OCI-LY1 (cell line): ENCODE measurements at regions not wholly inside any gene's neighbourhood (a gene's known extent, or its start where the extent isn't known, plus 50 kb on each side); places are given as distances from the start of the nearest gene placed in this dataset.

ENCODE experiments used
- H2AFZ ChIP-seq: fragments of 200-600 bp; sonication (generic), shearing (Covaris generic); 2 replicates; pipeline ENCODE4 v1.6.0; 2014; ENCODE audit warnings: antibody characterized with exemption, mild to moderate bottlenecking, low read length
- H3F3A ChIP-seq: fragments of 200-600 bp; sonication (generic), shearing (Covaris generic); 2 replicates; pipeline ENCODE4 v1.6.0; 2014; ENCODE audit warnings: mild to moderate bottlenecking, antibody characterized with exemption, low read length, moderate library complexity; ENCODE audit not compliant: insufficient read depth
- H3K27ac ChIP-seq: fragments of 200-600 bp; sonication (generic); 2 replicates; pipeline ENCODE4 v1.5.1; 2014; ENCODE audit warnings: low read length, mixed run types, mild to moderate bottlenecking, low read depth; ENCODE audit not compliant: poor library complexity, severe bottlenecking
- H3K27me3 ChIP-seq: fragments of 200-600 bp; sonication (generic); 2 replicates; pipeline ENCODE4 v1.6.0; 2014; ENCODE audit warnings: antibody characterized with exemption, mild to moderate bottlenecking, low read length, moderate library complexity; ENCODE audit not compliant: insufficient read depth
- H3K36me3 ChIP-seq: fragments of 200-600 bp; sonication (generic); 2 replicates; pipeline ENCODE4 v1.6.1; 2014; ENCODE audit warnings: mild to moderate bottlenecking, antibody characterized with exemption, low read length, moderate library complexity, mixed read lengths; ENCODE audit not compliant: insufficient read depth
- H3K4me1 ChIP-seq: fragments of 200-600 bp; sonication (generic); 2 replicates; pipeline ENCODE4 v1.5.1; 2014; ENCODE audit warnings: mild to moderate bottlenecking, low read length, moderate library complexity; ENCODE audit not compliant: insufficient read depth, severe bottlenecking
- H3K4me2 ChIP-seq: fragments of 200-600 bp; sonication (generic), shearing (Covaris generic); 2 replicates; pipeline ENCODE4 v1.6.1; 2014; ENCODE audit warnings: low read length
- H3K4me3 ChIP-seq: fragments of 200-600 bp; sonication (generic); 2 replicates; pipeline ENCODE4 v1.5.1; 2014; ENCODE audit warnings: low read length, low read depth, mild to moderate bottlenecking, mixed read lengths; ENCODE audit not compliant: poor library complexity, severe bottlenecking
- H3K79me2 ChIP-seq: fragments of 200-600 bp; shearing (Covaris generic); 2 replicates; pipeline ENCODE4 v1.6.1; 2016; ENCODE audit warnings: mixed run types, low read length, mixed read lengths; ENCODE audit not compliant: insufficient read depth
- H3K9ac ChIP-seq: fragments of 200-600 bp; sonication (generic), shearing (Covaris generic); 2 replicates; pipeline ENCODE4 v1.6.1; 2014; ENCODE audit warnings: mild to moderate bottlenecking, low read length, mixed read lengths
- H3K9me2 ChIP-seq: fragments of 200-600 bp; sonication (generic), shearing (Covaris generic); 2 replicates; pipeline ENCODE4 v1.6.1; 2014; ENCODE audit warnings: low read depth, mild to moderate bottlenecking, low read length, mixed read lengths
- H3K9me3 ChIP-seq: fragments of 200-600 bp; shearing (Covaris generic); 2 replicates; pipeline ENCODE4 v1.6.1; 2014; ENCODE audit warnings: low read length, mixed read lengths
- H4K20me1 ChIP-seq: fragments of 200-600 bp; sonication (generic), shearing (Covaris generic); 2 replicates; pipeline ENCODE4 v1.6.0; 2016; ENCODE audit warnings: mild to moderate bottlenecking, low read length; ENCODE audit not compliant: insufficient read depth
- EZH2 ChIP-seq: fragments of 200-600 bp; sonication (generic), shearing (Covaris generic); IDR thresholded peaks from 2 replicates; pipeline ENCODE4 v1.8.0; 2017; ENCODE audit warnings: borderline replicate concordance, mixed run types, mild to moderate bottlenecking, antibody characterized with exemption, low read length, moderate library complexity, mixed read lengths
- TF ChIP-seq, protein P1 (sequence below): fragments of 200-600 bp; sonication (generic), shearing (Covaris generic); IDR thresholded peaks from 2 replicates; pipeline ENCODE4 v1.5.1; 2017; ENCODE audit warnings: mild to moderate bottlenecking, antibody characterized with exemption, low read length, moderate library complexity, mixed read lengths

DNA sequence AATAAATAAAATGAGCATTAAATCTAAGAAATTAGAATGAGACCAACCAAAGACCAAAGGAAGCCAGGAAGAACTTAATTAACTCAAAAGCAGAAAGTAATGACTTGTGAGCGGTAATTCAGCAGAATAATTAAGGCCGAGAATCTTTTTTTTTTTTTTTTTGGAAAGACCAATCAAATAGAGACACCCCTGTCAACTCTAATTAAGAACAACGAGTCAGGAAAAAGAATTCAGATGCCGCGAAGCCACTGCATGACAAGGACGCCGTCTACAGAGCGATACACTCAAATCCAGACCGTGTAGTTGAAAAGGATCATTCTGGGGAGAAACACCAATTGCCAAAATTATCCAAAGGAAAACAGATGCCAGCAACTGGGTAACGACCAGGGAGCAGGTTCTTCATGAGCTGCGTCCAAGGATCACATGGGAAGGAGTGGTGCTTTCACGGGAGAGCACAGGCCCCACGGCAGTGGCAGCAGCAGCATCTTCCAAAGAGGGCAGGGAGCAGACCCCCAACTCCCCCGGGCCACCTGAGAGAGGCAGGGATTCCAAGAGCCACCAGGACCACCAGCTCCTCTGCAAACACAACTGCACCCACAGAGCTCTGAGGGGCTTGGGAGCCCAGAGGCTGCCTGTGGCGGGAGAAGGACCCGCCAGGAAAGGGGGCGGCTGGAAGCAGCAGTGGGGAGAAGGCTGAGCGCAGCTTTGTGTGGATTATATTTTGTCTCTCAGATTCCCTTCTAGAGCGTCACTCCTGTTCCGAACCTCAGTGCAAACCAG lies 469.8 kb downstream of the BRD1 start:
- Histone ChIP-seq H3F3A (no peaks in the 10 kb centered on the region), H3K9me3 (no peaks in the 10 kb centered on the region), H3K4me3 (no peak overlapping the region), H2AFZ (no peak overlapping the region), H3K27ac (no peak overlapping the region), H3K9me2 (no peaks in the 10 kb centered on the region), H3K9ac (no peak overlapping the region), H4K20me1 (no peaks in the 10 kb centered on the region), H3K27me3 (no peaks in the 10 kb centered on the region; the same call in 1 of the 2 replicates), H3K4me2 (no peak overlapping the region), H3K36me3 (no peaks in the 10 kb centered on the region), H3K79me2 (no peaks in the 10 kb centered on the region), H3K4me1 (no peaks in the 10 kb centered on the region)
- no peak for TF ChIP-seq EZH2
- TF ChIP-seq, protein P1, sequence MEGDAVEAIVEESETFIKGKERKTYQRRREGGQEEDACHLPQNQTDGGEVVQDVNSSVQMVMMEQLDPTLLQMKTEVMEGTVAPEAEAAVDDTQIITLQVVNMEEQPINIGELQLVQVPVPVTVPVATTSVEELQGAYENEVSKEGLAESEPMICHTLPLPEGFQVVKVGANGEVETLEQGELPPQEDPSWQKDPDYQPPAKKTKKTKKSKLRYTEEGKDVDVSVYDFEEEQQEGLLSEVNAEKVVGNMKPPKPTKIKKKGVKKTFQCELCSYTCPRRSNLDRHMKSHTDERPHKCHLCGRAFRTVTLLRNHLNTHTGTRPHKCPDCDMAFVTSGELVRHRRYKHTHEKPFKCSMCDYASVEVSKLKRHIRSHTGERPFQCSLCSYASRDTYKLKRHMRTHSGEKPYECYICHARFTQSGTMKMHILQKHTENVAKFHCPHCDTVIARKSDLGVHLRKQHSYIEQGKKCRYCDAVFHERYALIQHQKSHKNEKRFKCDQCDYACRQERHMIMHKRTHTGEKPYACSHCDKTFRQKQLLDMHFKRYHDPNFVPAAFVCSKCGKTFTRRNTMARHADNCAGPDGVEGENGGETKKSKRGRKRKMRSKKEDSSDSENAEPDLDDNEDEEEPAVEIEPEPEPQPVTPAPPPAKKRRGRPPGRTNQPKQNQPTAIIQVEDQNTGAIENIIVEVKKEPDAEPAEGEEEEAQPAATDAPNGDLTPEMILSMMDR = no peak

GRCh38 chr22:49356428-49356827 lies 471.2 kb downstream of the BRD1 start:
- no peaks in the 10 kb centered on the region for H3K9me3 ChIP-seq
- peaks cover 4% of the 10 kb centered on the region for H3K4me1 ChIP-seq
- H3K27ac ChIP-seq = no peak overlapping the region
- no peak for TF ChIP-seq EZH2
- TF ChIP-seq, protein P1 = no peak
- no peaks in the 10 kb centered on the region for H3K36me3 ChIP-seq
- no peak overlapping the region for H3K4me2 ChIP-seq
- no peak overlapping the region for H3K4me3 ChIP-seq
- H3K9me2 ChIP-seq = no peaks in the 10 kb centered on the region
- H3K79me2 ChIP-seq = no peaks in the 10 kb centered on the region
- no peak overlapping the region for H3K9ac ChIP-seq
- H4K20me1 ChIP-seq = no peaks in the 10 kb centered on the region
- H3K27me3 ChIP-seq = no peaks in the 10 kb centered on the region; the same call in 1 of the 2 replicates
- no peaks in the 10 kb centered on the region for H3F3A ChIP-seq
- no peak overlapping the region for H2AFZ ChIP-seq

DNA sequence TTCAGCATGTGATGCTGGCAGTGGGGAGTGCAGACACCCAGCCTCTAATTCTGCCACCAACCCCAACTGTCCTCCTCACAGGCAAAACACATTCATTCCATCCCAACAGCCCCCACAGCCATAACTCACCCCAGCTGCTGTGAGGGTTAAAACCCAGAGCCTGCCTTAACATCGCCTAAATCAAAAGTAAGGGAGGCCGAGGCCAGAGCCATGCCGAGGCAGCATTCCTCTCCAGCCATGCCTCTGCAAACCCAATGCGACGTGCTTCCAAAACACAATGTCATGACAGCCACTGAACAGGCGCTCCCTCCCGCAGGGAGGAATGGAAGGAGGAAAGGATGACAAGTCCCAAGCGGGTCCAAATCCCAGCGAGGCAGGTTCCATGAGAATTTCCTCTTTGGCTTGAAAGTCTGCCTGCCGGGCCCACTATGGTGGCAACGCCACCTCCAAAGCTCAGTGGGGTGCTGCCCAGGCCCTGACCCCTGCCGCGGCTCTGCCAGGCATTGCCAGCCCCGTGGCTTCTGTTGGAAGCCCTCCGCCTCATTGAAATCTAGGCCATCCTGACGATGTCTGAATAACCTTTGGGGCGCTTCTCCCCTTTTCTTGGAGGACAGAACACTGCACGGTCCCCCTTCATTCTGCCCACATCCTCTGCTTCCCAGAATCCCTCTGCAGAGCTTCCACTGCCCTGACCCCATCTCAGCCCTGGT lies 472.3 kb downstream of the BRD1 start:
- Histone ChIP-seq H3K4me2 (no peak overlapping the region), H3K4me3 (no peak overlapping the region), H3K4me1 (peaks cover 6% of the 10 kb centered on the region), H3K79me2 (no peaks in the 10 kb centered on the region), H3K27me3 (peaks cover 3% of the 10 kb centered on the region; the same call in 1 of the 2 replicates), H3K9me3 (no peaks in the 10 kb centered on the region), H4K20me1 (no peaks in the 10 kb centered on the region), H3K9ac (no peak overlapping the region), H3K36me3 (no peaks in the 10 kb centered on the region), H3K27ac (no peak overlapping the region), H2AFZ (no peak overlapping the region), H3K9me2 (no peaks in the 10 kb centered on the region), H3F3A (no peaks in the 10 kb centered on the region)
- no peak for TF ChIP-seq EZH2
- TF ChIP-seq, protein P1 = no peak
